NCI-H1105 (cell line): ENCODE measurements at regions not wholly inside any gene's neighbourhood (a gene's known extent, or its start where the extent isn't known, plus 50 kb on each side); places are given as distances from the start of the nearest gene placed in this dataset.

Experiments used
- DNase-seq: peaks from one replicate; lab custom pipeline; 2025; lab: John Stamatoyannopoulos, UW

GRCh38 chr21:22575165-22575584 is 1577.0 kb downstream of the NCAM2 start:
- DNase-seq: peak; percentile 51

- DNase-seq: no peak
These were observed 1581.5 kb downstream of the NCAM2 start for GRCh38 chr21:22579741-22580140.

- no peak for DNase-seq
These were observed 1583.8 kb downstream of the NCAM2 start for GRCh38 chr21:22582026-22582425.

- no peak for DNase-seq
These were observed 1586.1 kb downstream of the NCAM2 start for GRCh38 chr21:22584308-22584707.

GRCh38 chr21:22585558-22585957 is 1587.3 kb downstream of the NCAM2 start:
- DNase-seq: no peak

- no peak for DNase-seq
These were observed 1599.5 kb downstream of the NCAM2 start for GRCh38 chr21:22597660-22598255.

GRCh38 chr21:22609802-22610201 is 1611.6 kb downstream of the NCAM2 start:
- DNase-seq: no peak

GRCh38 chr21:22627911-22628310 is 1629.7 kb downstream of the NCAM2 start:
- DNase-seq: no peak

GRCh38 chr21:22630953-22631465 is 1632.8 kb downstream of the NCAM2 start:
- no peak for DNase-seq

- DNase-seq: no peak
These were observed 1634.0 kb downstream of the NCAM2 start for GRCh38 chr21:22632176-22632575.

- no peak for DNase-seq
These were observed 1651.0 kb downstream of the NCAM2 start for GRCh38 chr21:22649246-22649645.

GRCh38 chr21:22650226-22650625 is 1652.0 kb downstream of the NCAM2 start:
- DNase-seq: no peak

GRCh38 chr21:22657781-22658180 is 1659.6 kb downstream of the NCAM2 start:
- DNase-seq: no peak

- DNase-seq: no peak
These were observed 1671.9 kb downstream of the NCAM2 start for GRCh38 chr21:22670148-22670547.

- DNase-seq: no peak
These were observed 1681.0 kb downstream of the NCAM2 start for GRCh38 chr21:22679207-22679606.

- DNase-seq: no peak
These were observed 1693.4 kb downstream of the NCAM2 start for GRCh38 chr21:22691658-22692057.

GRCh38 chr21:22703521-22703920 is 1705.3 kb downstream of the NCAM2 start:
- no peak for DNase-seq

GRCh38 chr21:22710721-22711120 is 1712.5 kb downstream of the NCAM2 start:
- DNase-seq: no peak

- no peak for DNase-seq
These were observed 1713.4 kb downstream of the NCAM2 start for GRCh38 chr21:22711636-22712035.

GRCh38 chr21:22725436-22725835 is 1727.2 kb downstream of the NCAM2 start:
- no peak for DNase-seq

GRCh38 chr21:22728091-22728490 is 1729.9 kb downstream of the NCAM2 start:
- DNase-seq: no peak

GRCh38 chr21:22743085-22743484 is 1744.9 kb downstream of the NCAM2 start:
- peak; percentile 28 for DNase-seq

- DNase-seq: no peak
These were observed 1756.5 kb downstream of the NCAM2 start for GRCh38 chr21:22754746-22755145.

GRCh38 chr21:22758478-22758877 is 1760.3 kb downstream of the NCAM2 start:
- no peak for DNase-seq
